Progenitor cell of endocrine pancreas (in vitro differentiated cells): ENCODE measurements at regions not wholly inside any gene's neighbourhood (a gene's known extent, or its start where the extent isn't known, plus 50 kb on each side); places are given as distances from the start of the nearest gene placed in this dataset.

Experiments
- DNase-seq: peaks from one replicate; pipeline ENCODE4 v3.0.0; 2021; ENCODE audit warnings: low spot score; ENCODE audit not compliant: unreplicated experiment
- H3K27ac Mint-ChIP-seq: 2 replicates; pipeline ENCODE4 v1.8.0; 2021; ENCODE audit warnings: mild to moderate bottlenecking, moderate library complexity, mixed read lengths
- H3K27me3 Mint-ChIP-seq: 2 replicates; pipeline ENCODE4 v1.8.0; 2021; ENCODE audit warnings: mixed read lengths
- H3K36me3 Mint-ChIP-seq: 2 replicates; pipeline ENCODE4 v1.8.0; 2022; ENCODE audit warnings: mixed read lengths; ENCODE audit not compliant: insufficient read depth
- H3K4me1 Mint-ChIP-seq: 2 replicates; pipeline ENCODE4 v1.8.0; 2021; ENCODE audit warnings: low read depth, mixed read lengths
- H3K4me3 Mint-ChIP-seq: 2 replicates; pipeline ENCODE4 v1.8.0; 2021; ENCODE audit warnings: low read depth, mild to moderate bottlenecking, moderate library complexity, mixed read lengths
- H3K9me3 Mint-ChIP-seq: 2 replicates; pipeline ENCODE4 v1.8.0; 2021; ENCODE audit warnings: low read depth, mixed read lengths
- TF ChIP-seq, protein P1 (sequence below): fragments of 200-600 bp; sonication (generic); IDR thresholded peaks from one replicate; pipeline ENCODE4 v1.5.0; 2021; ENCODE audit warnings: antibody characterized with exemption, mild to moderate bottlenecking; ENCODE audit not compliant: unreplicated experiment

DNA sequence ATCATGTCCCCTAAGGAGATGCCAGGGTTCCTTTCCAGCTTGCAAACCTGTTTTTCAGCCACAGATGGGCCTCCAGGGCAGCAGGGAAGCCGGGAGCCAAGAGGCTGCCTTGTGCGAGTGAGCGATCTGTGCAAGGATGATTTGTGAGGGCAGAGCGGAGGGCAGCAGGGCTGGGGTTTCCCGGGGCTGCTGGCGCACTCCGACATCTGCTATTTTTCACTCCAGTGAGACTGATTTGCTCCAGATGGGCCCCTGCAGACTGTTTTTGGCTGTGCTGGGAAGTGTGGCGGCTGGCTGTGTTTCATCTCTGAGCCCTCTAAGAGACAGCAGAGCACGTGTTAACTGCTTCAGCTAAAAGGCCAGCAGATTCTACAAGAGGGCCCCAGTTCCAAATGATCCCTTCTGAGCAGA lies 466.2 kb downstream of the TYW1 start:
- no peak for DNase-seq
- Mint-ChIP-seq H3K36me3 (no peaks in the 10 kb centered on the region), H3K4me3 (no peak overlapping the region), H3K27ac (no peak overlapping the region), H3K4me1 (no peaks in the 10 kb centered on the region), H3K9me3 (no peaks in the 10 kb centered on the region), H3K27me3 (peaks cover 8% of the 10 kb centered on the region)
- TF ChIP-seq, protein P1, sequence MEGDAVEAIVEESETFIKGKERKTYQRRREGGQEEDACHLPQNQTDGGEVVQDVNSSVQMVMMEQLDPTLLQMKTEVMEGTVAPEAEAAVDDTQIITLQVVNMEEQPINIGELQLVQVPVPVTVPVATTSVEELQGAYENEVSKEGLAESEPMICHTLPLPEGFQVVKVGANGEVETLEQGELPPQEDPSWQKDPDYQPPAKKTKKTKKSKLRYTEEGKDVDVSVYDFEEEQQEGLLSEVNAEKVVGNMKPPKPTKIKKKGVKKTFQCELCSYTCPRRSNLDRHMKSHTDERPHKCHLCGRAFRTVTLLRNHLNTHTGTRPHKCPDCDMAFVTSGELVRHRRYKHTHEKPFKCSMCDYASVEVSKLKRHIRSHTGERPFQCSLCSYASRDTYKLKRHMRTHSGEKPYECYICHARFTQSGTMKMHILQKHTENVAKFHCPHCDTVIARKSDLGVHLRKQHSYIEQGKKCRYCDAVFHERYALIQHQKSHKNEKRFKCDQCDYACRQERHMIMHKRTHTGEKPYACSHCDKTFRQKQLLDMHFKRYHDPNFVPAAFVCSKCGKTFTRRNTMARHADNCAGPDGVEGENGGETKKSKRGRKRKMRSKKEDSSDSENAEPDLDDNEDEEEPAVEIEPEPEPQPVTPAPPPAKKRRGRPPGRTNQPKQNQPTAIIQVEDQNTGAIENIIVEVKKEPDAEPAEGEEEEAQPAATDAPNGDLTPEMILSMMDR: no peak

DNA sequence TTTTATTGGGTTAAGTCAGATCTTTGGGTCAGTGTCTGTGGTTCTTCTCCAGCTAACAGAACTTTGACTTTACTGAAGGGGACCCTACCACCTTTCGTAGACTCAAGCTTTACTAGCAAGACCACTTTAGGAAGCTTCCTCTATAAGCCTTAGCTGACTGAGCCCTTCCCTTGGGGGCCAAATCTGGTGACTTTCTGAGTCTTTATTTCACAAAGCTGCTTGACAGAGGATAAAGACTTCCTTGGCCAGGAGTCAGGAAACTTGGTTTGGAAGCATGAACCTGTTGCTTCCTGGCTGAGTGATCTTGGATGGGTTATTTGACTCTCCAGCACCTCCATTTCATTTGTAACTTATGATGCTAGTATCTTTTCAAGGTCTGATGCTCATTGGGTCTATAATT lies 466.7 kb downstream of the TYW1 start:
- no peak overlapping the region for H3K4me3 Mint-ChIP-seq
- H3K36me3 Mint-ChIP-seq: peaks cover 2% of the 10 kb centered on the region
- H3K4me1 Mint-ChIP-seq: no peaks in the 10 kb centered on the region
- peaks cover 2% of the 10 kb centered on the region for H3K9me3 Mint-ChIP-seq
- TF ChIP-seq, protein P1: no peak
- peaks cover 8% of the 10 kb centered on the region for H3K27me3 Mint-ChIP-seq
- DNase-seq: no peak
- H3K27ac Mint-ChIP-seq: no peak overlapping the region

GRCh38 chr7:67463983-67464382 lies 467.4 kb downstream of the TYW1 start:
- Mint-ChIP-seq H3K9me3 (peaks cover 6% of the 10 kb centered on the region), H3K36me3 (peaks cover 3% of the 10 kb centered on the region), H3K27me3 (peaks cover 8% of the 10 kb centered on the region), H3K27ac (no peak overlapping the region), H3K4me3 (no peak overlapping the region), H3K4me1 (no peaks in the 10 kb centered on the region)
- no peak for DNase-seq
- TF ChIP-seq, protein P1: no peak

DNA sequence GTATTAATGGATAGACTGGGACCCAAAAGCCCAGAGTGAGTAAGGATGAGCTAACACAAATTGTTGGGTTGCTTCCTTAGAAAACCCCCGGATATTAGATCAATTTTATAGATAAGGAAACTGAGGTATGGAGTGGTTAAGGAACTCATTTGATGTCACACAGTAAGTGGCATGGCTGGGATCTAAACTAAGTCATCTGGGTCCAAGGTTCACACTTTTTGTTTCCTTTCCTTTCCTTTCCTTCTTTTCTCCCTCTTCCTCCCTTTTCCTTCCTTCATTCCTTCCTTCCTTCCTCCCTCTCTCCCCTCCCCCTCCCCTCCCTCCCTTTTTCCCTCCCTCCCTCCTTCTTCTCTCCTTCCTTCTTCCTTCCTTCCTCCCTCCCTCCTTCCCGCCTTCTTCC lies 469.5 kb downstream of the TYW1 start:
- peaks cover 3% of the 10 kb centered on the region for H3K36me3 Mint-ChIP-seq
- H3K27me3 Mint-ChIP-seq: peaks cover 4% of the 10 kb centered on the region
- H3K27ac Mint-ChIP-seq: no peak overlapping the region
- no peak overlapping the region for H3K4me3 Mint-ChIP-seq
- H3K4me1 Mint-ChIP-seq: peaks cover 7% of the 10 kb centered on the region
- H3K9me3 Mint-ChIP-seq: peaks cover 6% of the 10 kb centered on the region
- TF ChIP-seq, protein P1: no peak
- no peak for DNase-seq

GRCh38 chr7:67470256-67470751 lies 473.7 kb downstream of the TYW1 start:
- Mint-ChIP-seq H3K4me1 (peaks cover 7% of the 10 kb centered on the region), H3K4me3 (no peak overlapping the region), H3K27me3 (no peaks in the 10 kb centered on the region), H3K36me3 (peaks cover 3% of the 10 kb centered on the region), H3K9me3 (peaks cover 6% of the 10 kb centered on the region), H3K27ac (peak overlapping the region; percentile 88)
- DNase-seq: peak; percentile 10
- TF ChIP-seq, protein P1: no peak
